Stimulated activated effector memory CD8-positive, alpha-beta T cell treated with anti-CD3 and anti-CD28 coated beads, Interleukin-12 subunit alpha, Interleukin-12 subunit beta, amount 100 ng/mL, for 72 hours (primary cell): ENCODE measurements at regions not wholly inside any gene's neighbourhood (a gene's known extent, or its start where the extent isn't known, plus 50 kb on each side); places are given as distances from the start of the nearest gene placed in this dataset.
A peak's percentile ranks its signal among the peaks of the same experiment; 100 is the strongest.

Experiments
- ATAC-seq: fragments of 150-1000 bp; cut with Tn5 transposase; 2 replicates; pipeline ENCODE4 v1.10.0; 2021
- DNase-seq, 2 donors: peaks; one replicate each; pipeline ENCODE4 v3.0.0; 2021 to 2022; ENCODE audit warnings: low spot score in 2 of 2
- H3K27ac Mint-ChIP-seq: one replicate; pipeline ENCODE4 v1.8.0; 2022; ENCODE audit warnings: mild to moderate bottlenecking, mixed read lengths
- H3K36me3 Mint-ChIP-seq: one replicate; pipeline ENCODE4 v1.8.0; 2022; ENCODE audit warnings: mild to moderate bottlenecking, mixed read lengths
- H3K4me1 Mint-ChIP-seq: one replicate; pipeline ENCODE4 v1.8.0; 2022; ENCODE audit warnings: mixed read lengths
- H3K4me3 Mint-ChIP-seq: one replicate; pipeline ENCODE4 v1.8.0; 2022; ENCODE audit warnings: mild to moderate bottlenecking, mixed read lengths
- H3K9me3 Mint-ChIP-seq: one replicate; pipeline ENCODE4 v1.8.0; 2022; ENCODE audit warnings: mixed read lengths

GRCh38 chr14:104341532-104342434 is 203.4 kb downstream of the KIF26A start:
- no peak overlapping the region for H3K4me3 Mint-ChIP-seq
- DNase-seq (no peak), ATAC-seq (peak; percentile 73)
- H3K9me3 Mint-ChIP-seq, result peaks cover 16% of the 10 kb centered on the region
- H3K4me1 Mint-ChIP-seq, result no peaks in the 10 kb centered on the region
- H3K27ac Mint-ChIP-seq, result no peak overlapping the region
- no peaks in the 10 kb centered on the region for H3K36me3 Mint-ChIP-seq

DNA sequence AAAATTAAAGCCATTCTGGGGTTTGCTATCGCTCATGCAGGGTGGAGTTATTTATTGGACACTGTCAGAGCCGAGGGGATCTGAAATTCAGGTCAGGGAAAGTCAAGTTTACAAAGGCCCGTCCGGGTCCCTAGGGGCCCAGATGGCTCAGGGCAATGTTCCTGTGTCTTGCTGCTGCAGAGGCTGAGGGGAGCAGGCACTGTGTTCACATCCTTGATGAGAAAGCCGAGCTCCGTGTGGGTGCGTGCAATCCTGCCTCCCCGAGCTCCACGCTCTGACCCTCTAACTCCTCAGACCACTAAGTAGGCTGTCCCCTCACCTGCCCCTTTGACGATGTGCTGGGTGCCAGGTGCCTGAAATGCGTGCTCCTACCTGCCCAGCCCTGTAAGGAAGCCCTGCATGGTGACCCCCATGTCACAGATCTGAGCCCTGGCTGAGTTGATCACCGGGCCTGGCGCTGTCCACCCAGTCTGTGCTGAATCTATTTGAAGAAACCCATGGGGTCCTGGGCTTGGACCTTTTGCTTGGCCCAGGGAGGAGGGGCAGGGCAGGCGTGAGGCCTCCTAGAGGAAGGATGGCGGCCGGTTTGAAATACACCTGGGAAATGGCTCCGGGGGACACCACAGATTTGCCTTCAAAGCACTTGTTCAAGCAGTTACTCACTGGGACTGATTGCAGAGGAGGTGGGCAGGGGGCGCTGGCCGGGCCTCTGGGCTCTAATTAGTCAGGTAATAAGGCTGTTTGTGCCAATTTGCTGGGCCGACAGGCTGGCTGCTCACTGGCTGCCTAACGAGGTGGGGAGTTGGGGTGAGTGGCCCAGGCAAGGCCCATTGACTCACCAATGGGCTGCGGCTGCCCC is 204.3 kb downstream of the KIF26A start:
- no peak for DNase-seq
- H3K4me3 Mint-ChIP-seq, result no peak overlapping the region
- ATAC-seq, result no peak
- H3K36me3 Mint-ChIP-seq, result no peaks in the 10 kb centered on the region
- no peaks in the 10 kb centered on the region for H3K4me1 Mint-ChIP-seq
- peaks cover 16% of the 10 kb centered on the region for H3K9me3 Mint-ChIP-seq
- no peak overlapping the region for H3K27ac Mint-ChIP-seq

GRCh38 chr14:104343294-104343625 is 204.9 kb downstream of the KIF26A start:
- Mint-ChIP-seq H3K36me3 (no peaks in the 10 kb centered on the region), H3K4me3 (no peak overlapping the region), H3K4me1 (no peaks in the 10 kb centered on the region), H3K9me3 (peaks cover 10% of the 10 kb centered on the region), H3K27ac (no peak overlapping the region)
- ATAC-seq (no peak), DNase-seq (no peak)

DNA sequence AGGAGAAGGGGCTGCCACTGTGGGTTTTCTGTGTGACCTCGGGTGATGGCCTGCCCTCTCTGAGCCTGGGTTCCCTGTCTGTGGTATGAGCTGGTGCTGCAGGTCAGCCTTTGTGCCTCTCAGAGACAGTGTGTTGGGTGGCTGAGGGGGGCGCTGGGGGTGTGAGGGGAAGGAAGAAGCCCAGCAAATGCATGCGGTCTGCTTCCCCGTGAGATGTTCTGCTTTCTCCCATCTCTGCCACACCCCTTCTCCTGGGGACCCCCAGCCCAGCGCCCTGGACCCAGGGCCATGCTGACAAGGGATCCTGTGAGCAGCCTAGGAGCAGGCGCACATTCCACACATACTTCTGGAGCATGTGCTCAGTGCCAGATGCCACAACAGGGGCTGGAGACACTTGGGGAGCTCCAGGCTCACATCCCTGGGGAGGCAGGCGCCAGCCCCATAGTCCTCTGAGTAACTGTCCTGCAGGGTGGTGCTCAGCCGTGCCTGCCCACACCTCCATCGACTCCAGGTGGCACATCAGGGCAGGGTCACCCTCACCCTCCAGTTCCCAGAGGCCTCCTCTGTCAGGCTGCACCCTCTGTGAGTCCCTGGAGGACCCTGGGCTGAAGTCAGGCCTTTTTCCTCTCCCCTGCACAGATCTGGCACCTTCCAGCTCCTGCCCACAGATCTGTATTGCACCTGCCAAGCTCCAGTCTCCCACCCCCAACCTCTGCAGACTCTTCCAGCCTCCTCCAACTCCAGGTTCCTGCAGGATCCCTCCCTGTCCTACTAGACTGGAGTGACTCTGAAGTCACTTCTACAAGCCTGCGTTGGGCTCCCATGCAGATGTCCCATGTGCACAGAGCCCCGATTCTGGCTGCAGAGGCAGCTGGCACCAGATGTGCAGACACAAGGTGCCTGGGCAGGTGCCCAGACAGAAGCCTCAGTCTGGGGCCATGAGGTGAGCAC is 205.6 kb downstream of the KIF26A start:
- Mint-ChIP-seq H3K36me3 (no peaks in the 10 kb centered on the region), H3K4me1 (no peaks in the 10 kb centered on the region), H3K9me3 (peaks cover 4% of the 10 kb centered on the region), H3K4me3 (no peak overlapping the region), H3K27ac (no peak overlapping the region)
- DNase-seq (no peak), ATAC-seq (no peak)

DNA sequence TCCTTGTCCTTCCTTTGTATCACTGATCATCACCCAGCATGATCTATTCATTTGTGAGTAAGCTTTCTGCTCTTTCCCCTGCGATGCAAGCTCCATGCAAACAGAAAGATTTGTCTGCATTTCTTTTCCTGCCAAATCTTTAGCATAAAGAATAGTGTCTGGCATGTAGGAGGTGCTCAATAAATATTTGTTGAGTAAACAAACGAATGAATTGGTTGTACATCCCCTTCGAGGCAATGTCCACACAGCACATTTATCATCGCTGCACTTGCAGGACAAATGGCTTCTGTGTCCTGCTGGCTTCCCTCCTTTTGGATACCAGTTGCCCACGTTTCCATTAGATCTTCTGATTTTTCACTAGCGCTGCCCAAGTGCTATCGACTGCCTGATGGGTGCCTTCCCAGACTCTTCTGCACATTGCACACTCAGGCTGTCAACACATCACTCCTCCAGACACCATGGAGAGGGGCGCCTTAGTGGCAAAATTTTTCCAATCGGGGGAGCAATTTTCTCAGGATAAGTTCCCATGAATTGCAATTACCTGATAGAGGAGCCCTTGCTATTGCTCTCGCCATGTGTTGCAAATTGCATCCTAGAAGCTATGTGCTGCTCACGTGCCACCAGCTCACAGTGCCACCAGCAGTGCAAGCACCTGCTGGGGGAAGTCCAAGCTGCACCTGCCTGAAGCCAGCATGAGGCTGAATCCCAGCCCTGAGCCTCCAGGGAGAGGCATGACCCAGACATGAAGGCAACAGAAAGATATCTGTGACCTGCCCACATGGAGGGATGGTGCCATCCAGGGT is 206.6 kb downstream of the KIF26A start:
- H3K27ac Mint-ChIP-seq, result no peak overlapping the region
- ATAC-seq (no peak), DNase-seq (no peak)
- H3K4me3 Mint-ChIP-seq, result no peak overlapping the region
- H3K4me1 Mint-ChIP-seq, result no peaks in the 10 kb centered on the region
- H3K9me3 Mint-ChIP-seq, result peaks cover 2% of the 10 kb centered on the region
- H3K36me3 Mint-ChIP-seq, result no peaks in the 10 kb centered on the region

GRCh38 chr14:104345621-104346462 is 207.5 kb downstream of the KIF26A start:
- no peak overlapping the region for H3K4me3 Mint-ChIP-seq
- H3K36me3 Mint-ChIP-seq, result no peaks in the 10 kb centered on the region
- DNase-seq, result no peak
- H3K9me3 Mint-ChIP-seq, result peaks cover 2% of the 10 kb centered on the region
- no peak overlapping the region for H3K27ac Mint-ChIP-seq
- ATAC-seq, result no peak
- no peaks in the 10 kb centered on the region for H3K4me1 Mint-ChIP-seq

- Mint-ChIP-seq H3K36me3 (no peaks in the 10 kb centered on the region), H3K27ac (no peak overlapping the region)
Measured at GRCh38 chr14:104346608-104347007, 208.2 kb downstream of the KIF26A start.

GRCh38 chr14:104348741-104349140 is 210.4 kb downstream of the KIF26A start:
- ATAC-seq (no peak), DNase-seq (no peak)
- Mint-ChIP-seq H3K27ac (no peak overlapping the region), H3K4me3 (no peak overlapping the region), H3K36me3 (no peaks in the 10 kb centered on the region), H3K4me1 (no peaks in the 10 kb centered on the region), H3K9me3 (peaks cover 2% of the 10 kb centered on the region)

More at GRCh38 chr14:104346608-104347007, 208.2 kb downstream of the KIF26A start:
- H3K4me3 Mint-ChIP-seq, result no peak overlapping the region
- no peaks in the 10 kb centered on the region for H3K4me1 Mint-ChIP-seq
- ATAC-seq (no peak), DNase-seq (no peak)
- peaks cover 2% of the 10 kb centered on the region for H3K9me3 Mint-ChIP-seq

DNA sequence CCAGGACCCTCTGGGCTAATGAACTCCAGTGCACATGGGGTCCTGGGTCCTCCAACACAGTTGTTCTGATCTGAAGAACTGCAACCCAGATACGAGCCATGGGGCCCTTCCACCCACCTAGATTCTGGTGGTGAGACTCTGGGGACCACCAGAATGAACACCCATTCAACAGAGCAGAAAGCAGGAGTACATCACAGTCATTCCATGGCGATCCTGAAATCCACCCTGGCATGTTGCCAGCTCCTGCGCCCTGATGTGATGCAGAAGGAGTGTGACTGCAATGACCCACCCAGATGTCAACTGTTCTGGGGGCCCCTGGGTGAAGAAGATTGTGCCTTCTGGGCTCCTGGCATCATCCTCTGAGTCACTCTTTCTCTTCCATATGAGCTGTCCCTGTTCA is 211.6 kb downstream of the KIF26A start:
- no peaks in the 10 kb centered on the region for H3K36me3 Mint-ChIP-seq
- ATAC-seq (no peak), DNase-seq (no peak)
- no peak overlapping the region for H3K27ac Mint-ChIP-seq
- peaks cover 2% of the 10 kb centered on the region for H3K9me3 Mint-ChIP-seq
- no peak overlapping the region for H3K4me3 Mint-ChIP-seq
- no peaks in the 10 kb centered on the region for H3K4me1 Mint-ChIP-seq

- DNase-seq (no peak), ATAC-seq (no peak)
- Mint-ChIP-seq H3K4me3 (no peak overlapping the region), H3K4me1 (no peaks in the 10 kb centered on the region), H3K9me3 (peaks cover 2% of the 10 kb centered on the region), H3K36me3 (no peaks in the 10 kb centered on the region), H3K27ac (no peak overlapping the region)
Measured at GRCh38 chr14:104350463-104351185, 212.2 kb downstream of the KIF26A start.

- Mint-ChIP-seq H3K36me3 (no peaks in the 10 kb centered on the region), H3K4me1 (no peaks in the 10 kb centered on the region), H3K9me3 (peaks cover 2% of the 10 kb centered on the region), H3K4me3 (no peak overlapping the region), H3K27ac (no peak overlapping the region)
- ATAC-seq, result no peak
- no peak for DNase-seq
Measured at GRCh38 chr14:104351849-104352492, 213.6 kb downstream of the KIF26A start.

DNA sequence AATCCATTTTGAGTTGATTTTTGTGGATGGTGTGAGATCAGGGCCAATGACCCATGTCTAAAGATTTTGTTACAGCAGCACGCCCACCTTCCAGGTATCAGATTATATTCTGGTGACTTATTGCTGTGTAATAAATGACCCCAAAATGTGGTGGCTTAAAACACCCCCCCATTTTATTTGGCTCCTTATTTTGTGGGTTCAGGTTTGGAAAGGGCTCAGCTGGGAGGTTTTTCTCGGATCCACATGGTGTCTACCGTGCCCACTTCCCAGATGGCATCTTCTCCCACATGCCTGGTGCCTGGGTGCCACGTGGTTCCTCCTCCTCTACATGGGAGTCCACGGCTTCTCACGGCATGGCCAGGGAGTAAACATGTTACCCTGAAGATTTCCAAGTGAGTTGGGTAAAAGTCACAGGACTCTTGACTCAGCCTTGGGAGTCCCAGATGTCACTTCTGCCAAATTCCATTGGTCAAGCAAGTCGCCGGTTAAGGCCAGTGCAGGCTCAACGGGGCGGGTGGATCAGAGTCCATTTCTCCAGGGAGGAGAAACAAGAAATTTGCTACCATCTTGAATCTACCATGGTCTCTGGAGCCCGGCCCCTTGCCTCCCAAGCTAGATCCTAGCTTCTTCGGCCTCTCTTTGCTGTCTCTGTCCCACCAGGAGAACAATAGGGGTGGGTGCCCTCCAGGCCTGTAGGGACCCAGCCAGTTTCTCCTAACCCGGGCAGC is 214.3 kb downstream of the KIF26A start:
- no peak for DNase-seq
- H3K36me3 Mint-ChIP-seq, result no peaks in the 10 kb centered on the region
- no peaks in the 10 kb centered on the region for H3K4me1 Mint-ChIP-seq
- ATAC-seq, result no peak
- peaks cover 2% of the 10 kb centered on the region for H3K9me3 Mint-ChIP-seq
- no peak overlapping the region for H3K27ac Mint-ChIP-seq
- no peak overlapping the region for H3K4me3 Mint-ChIP-seq
